Cardiac fibroblast (primary cell): ENCODE measurements at regions not wholly inside any gene's neighbourhood (a gene's known extent, or its start where the extent isn't known, plus 50 kb on each side); places are given as distances from the start of the nearest gene placed in this dataset.

Experiments used
- DNase-seq, 2 donors: peaks; one replicate each; pipeline versions ENCODE4 v3.0.0 to v3.0.0-alpha.2; 2010; ENCODE audit warnings: low read depth in 2 of 2
- H3K4me3 ChIP-seq, 2 donors: replicated peaks in 1 of 2; 1 replicate in 1 of 2; 2 replicates in 1 of 2; pipeline ENCODE4 v1.5.1; 2011; ENCODE audit warnings: low read depth in 2 of 2, low read length in 2 of 2, mild to moderate bottlenecking in 2 of 2, moderate library complexity in 1 of 2
- CTCF ChIP-seq: IDR thresholded peaks from one replicate; pipeline ENCODE4 v1.5.1; 2011; ENCODE audit warnings: low read depth, mild to moderate bottlenecking, low read length, inconsistent platforms

- no peak overlapping the region for H3K4me3 ChIP-seq
- DNase-seq: no peak
- no peak for TF ChIP-seq CTCF
These were observed 53.3 kb upstream of the KY start for GRCh38 chr3:134704133-134704532.

GRCh38 chr3:134704556-134704955 is 53.7 kb upstream of the KY start:
- no peak for DNase-seq
- no peak overlapping the region for H3K4me3 ChIP-seq
- TF ChIP-seq CTCF: no peak

DNA sequence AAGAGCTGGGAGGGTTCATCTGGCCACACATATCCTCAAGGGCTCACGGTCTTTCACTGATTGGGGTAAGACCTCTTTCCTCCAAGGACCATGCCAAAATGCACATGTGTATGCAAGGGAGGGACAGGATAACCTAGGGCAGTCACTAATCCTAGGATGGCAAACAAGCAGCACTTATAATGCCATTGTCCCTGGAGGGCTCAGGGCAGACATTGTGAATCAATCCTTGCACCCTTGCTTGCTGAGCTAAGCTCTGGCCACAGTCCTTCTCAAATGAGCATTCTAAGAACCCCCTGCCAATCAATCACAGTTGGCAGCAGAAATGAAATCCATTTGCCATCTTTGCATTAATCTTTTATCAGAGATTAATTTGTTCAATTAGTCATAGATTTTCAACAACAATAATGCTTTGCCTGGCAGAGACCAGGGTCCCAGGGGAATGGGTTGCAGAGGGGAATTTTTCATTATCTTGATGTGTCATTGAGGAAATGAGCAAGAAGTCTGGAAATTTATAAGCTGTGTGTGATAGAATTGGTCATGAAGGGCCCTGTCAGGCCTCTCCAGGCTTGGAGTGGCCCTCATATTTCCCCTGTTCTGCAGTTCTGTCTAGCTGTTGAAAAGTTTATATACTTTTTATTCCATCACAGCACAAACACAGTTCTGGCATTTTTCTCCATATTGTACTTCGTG is 57.2 kb upstream of the KY start:
- H3K4me3 ChIP-seq: no peak overlapping the region
- DNase-seq: peak; percentile 23 to 93
- no peak for TF ChIP-seq CTCF

GRCh38 chr3:134708671-134709070 is 57.8 kb upstream of the KY start:
- no peak overlapping the region for H3K4me3 ChIP-seq
- DNase-seq: peak in 1 of 2 donors; percentile 81
- no peak for TF ChIP-seq CTCF

DNA sequence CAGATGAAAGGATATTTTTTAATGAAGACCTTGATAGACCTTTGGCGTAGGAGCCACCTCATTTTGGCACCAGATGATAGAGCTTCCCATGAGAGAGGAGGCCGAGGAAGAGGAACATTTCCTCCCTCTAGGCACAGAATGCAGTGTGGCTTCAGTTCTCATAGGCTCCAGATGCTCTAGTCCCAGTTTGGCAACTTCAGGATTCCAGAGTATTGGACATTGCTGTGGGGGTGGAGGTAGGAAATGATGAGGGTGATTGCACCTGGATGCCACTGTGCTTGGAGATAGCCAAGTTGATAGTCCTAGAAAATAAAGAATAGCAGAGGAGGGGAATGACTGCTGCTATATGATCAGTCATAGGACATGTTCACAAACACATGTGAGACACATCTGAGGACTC is 58.3 kb upstream of the KY start:
- H3K4me3 ChIP-seq: no peak overlapping the region
- TF ChIP-seq CTCF: no peak
- no peak for DNase-seq

DNA sequence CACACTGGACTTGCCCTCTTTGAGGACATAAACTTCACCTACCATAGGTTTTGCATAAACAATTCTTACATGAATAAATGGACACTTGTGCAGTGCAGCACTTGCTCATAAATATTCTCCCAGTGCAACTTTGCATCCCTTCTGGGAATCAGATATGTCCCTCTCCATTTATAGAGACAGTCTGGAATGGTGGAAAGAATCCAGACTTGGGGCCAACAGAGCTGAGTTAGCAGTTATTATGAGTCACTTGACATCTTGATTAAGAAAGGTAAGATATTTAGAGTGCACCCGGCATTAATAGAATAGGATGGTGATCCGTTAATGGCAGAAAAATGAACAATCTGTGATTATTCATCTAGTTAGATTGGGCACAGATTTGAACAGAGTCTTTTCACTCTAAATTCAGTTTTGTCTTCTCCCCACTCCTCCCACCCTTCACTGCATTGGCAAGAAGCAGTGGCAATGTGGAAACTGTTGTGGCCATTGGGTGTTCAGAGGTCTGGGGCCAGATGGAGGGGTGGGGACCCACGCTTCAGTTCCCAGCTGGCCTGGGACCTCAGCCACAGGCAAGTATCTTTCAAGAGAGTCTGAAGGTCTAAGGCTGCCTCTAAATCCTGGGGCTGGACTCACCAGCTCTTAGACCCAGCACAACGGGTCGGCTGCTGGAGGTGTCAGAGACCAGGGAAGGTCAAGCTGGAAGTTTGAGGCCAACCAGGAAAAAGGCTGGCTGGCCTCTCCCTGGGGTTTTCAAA is 58.9 kb upstream of the KY start:
- no peak for TF ChIP-seq CTCF

More for the DNA sequence above, 58.9 kb upstream of the KY start:
- H3K4me3 ChIP-seq: no peak overlapping the region
- DNase-seq: peak; percentile 6 to 38
